ENCODE measurements at regions not wholly inside any gene's neighbourhood (a gene's known extent, or its start where the extent isn't known, plus 50 kb on each side); places are given as distances from the start of the nearest gene placed in this dataset.

GRCh38 chr11:21896216-21896615, 296.7 kb upstream of the ANO5 start:
- DNase-seq (ENCODE audit: low spot score in 2 of 2), result no peak
- no peak overlapping the region for H3K4me3 Mint-ChIP-seq
- ATAC-seq (ENCODE audit: low read depth), result no peak
- H3K27me3 Mint-ChIP-seq, result no peaks in the 10 kb centered on the region
- no peaks in the 10 kb centered on the region for H3K36me3 Mint-ChIP-seq
- H3K4me1 Mint-ChIP-seq, result no peaks in the 10 kb centered on the region
- H3K27ac Mint-ChIP-seq, result no peak overlapping the region
- H3K9me3 Mint-ChIP-seq, result peaks cover 2% of the 10 kb centered on the region

GRCh38 chr11:21896746-21897602, 295.9 kb upstream of the ANO5 start:
- no peaks in the 10 kb centered on the region for H3K4me1 Mint-ChIP-seq
- no peak for DNase-seq (ENCODE audit: low spot score in 2 of 2)
- H3K27ac Mint-ChIP-seq, result no peak overlapping the region
- H3K36me3 Mint-ChIP-seq, result no peaks in the 10 kb centered on the region
- no peak overlapping the region for H3K4me3 Mint-ChIP-seq
- no peak for ATAC-seq (ENCODE audit: low read depth)
- H3K9me3 Mint-ChIP-seq, result peaks cover 3% of the 10 kb centered on the region
- no peaks in the 10 kb centered on the region for H3K27me3 Mint-ChIP-seq

DNA sequence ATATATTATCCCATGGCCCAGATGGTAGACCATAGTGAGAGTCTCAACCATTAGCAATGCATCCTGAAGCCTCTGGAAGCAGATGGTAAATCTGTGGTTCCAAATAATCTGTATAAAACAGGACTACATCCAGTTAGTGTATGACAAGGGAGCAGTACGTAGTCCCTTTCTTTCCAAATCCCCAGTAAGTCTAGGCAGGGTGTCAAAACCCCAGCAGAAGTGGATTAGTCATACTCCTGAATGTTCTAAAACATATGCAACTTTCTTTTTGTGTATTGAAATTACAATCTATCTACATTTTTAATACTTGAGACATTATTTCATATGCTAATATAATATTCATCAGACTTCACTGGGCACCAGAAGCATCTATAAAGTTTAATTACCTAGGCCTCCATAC, 295.1 kb upstream of the ANO5 start:
- H3K36me3 Mint-ChIP-seq, result no peaks in the 10 kb centered on the region
- no peak for ATAC-seq (ENCODE audit: low read depth)
- no peak overlapping the region for H3K27ac Mint-ChIP-seq
- H3K4me3 Mint-ChIP-seq, result no peak overlapping the region
- no peaks in the 10 kb centered on the region for H3K4me1 Mint-ChIP-seq
- no peak for DNase-seq (ENCODE audit: low spot score in 2 of 2)
- no peaks in the 10 kb centered on the region for H3K27me3 Mint-ChIP-seq
- H3K9me3 Mint-ChIP-seq, result peaks cover 3% of the 10 kb centered on the region

DNA sequence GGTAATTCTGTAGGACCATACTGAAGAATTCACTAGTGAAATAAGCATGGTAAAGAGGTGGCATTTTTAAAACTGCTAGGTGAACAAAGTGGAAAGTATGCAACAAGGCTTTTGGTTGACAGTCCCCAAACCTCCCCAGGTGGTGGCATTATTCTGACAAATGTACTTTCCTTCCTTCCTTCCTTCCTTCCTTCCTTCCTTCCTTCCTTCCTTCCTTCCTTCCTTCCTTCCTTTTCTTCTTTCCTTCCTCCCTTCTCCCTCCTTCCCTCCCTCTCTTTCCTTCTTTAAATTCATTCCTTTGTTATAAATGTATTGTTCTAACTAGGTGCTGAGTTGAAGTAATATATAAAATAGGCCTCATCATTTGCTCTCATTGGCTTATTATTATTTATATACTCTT, 284.7 kb upstream of the ANO5 start:
- no peak overlapping the region for H3K4me3 Mint-ChIP-seq
- H3K27ac Mint-ChIP-seq, result no peak overlapping the region
- no peak for ATAC-seq (ENCODE audit: low read depth)
- H3K4me1 Mint-ChIP-seq, result no peaks in the 10 kb centered on the region
- no peaks in the 10 kb centered on the region for H3K27me3 Mint-ChIP-seq
- H3K9me3 Mint-ChIP-seq, result peaks cover 11% of the 10 kb centered on the region
- H3K36me3 Mint-ChIP-seq, result no peaks in the 10 kb centered on the region
- no peak for DNase-seq (ENCODE audit: low spot score in 2 of 2)

- Mint-ChIP-seq H3K27me3 (no peaks in the 10 kb centered on the region), H3K4me1 (no peaks in the 10 kb centered on the region), H3K27ac (no peak overlapping the region), H3K36me3 (no peaks in the 10 kb centered on the region), H3K4me3 (no peak overlapping the region), H3K9me3 (peaks cover 10% of the 10 kb centered on the region)
- no peak for ATAC-seq (ENCODE audit: low read depth)
- DNase-seq (ENCODE audit: low spot score in 2 of 2), result no peak
Observed at GRCh38 chr11:21909145-21909544, 283.7 kb upstream of the ANO5 start.

- Mint-ChIP-seq H3K9me3 (peaks cover 12% of the 10 kb centered on the region), H3K27ac (no peak overlapping the region), H3K36me3 (no peaks in the 10 kb centered on the region), H3K4me1 (no peaks in the 10 kb centered on the region), H3K27me3 (no peaks in the 10 kb centered on the region), H3K4me3 (no peak overlapping the region)
- no peak for DNase-seq (ENCODE audit: low spot score in 2 of 2)
- ATAC-seq (ENCODE audit: low read depth), result no peak
Observed at GRCh38 chr11:21911061-21911460, 281.8 kb upstream of the ANO5 start.

- Mint-ChIP-seq H3K27ac (no peak overlapping the region), H3K36me3 (no peaks in the 10 kb centered on the region), H3K27me3 (no peaks in the 10 kb centered on the region), H3K4me1 (no peaks in the 10 kb centered on the region), H3K4me3 (no peak overlapping the region), H3K9me3 (peaks cover 12% of the 10 kb centered on the region)
- ATAC-seq (ENCODE audit: low read depth) (no peak), DNase-seq (ENCODE audit: low spot score in 2 of 2) (no peak)
Observed at GRCh38 chr11:21912285-21912684, 280.6 kb upstream of the ANO5 start.

- Mint-ChIP-seq H3K4me1 (no peaks in the 10 kb centered on the region), H3K9me3 (no peaks in the 10 kb centered on the region), H3K36me3 (no peaks in the 10 kb centered on the region), H3K27me3 (no peaks in the 10 kb centered on the region), H3K27ac (no peak overlapping the region), H3K4me3 (no peak overlapping the region)
- ATAC-seq (ENCODE audit: low read depth) (no peak), DNase-seq (ENCODE audit: low spot score in 2 of 2) (no peak)
Observed at GRCh38 chr11:21921151-21921550, 271.7 kb upstream of the ANO5 start.

GRCh38 chr11:21924262-21924661, 268.6 kb upstream of the ANO5 start:
- no peaks in the 10 kb centered on the region for H3K36me3 Mint-ChIP-seq
- H3K4me3 Mint-ChIP-seq, result no peak overlapping the region
- no peaks in the 10 kb centered on the region for H3K9me3 Mint-ChIP-seq
- no peak for ATAC-seq (ENCODE audit: low read depth)
- no peak for DNase-seq (ENCODE audit: low spot score in 2 of 2)
- H3K4me1 Mint-ChIP-seq, result no peaks in the 10 kb centered on the region
- H3K27ac Mint-ChIP-seq, result no peak overlapping the region
- no peaks in the 10 kb centered on the region for H3K27me3 Mint-ChIP-seq

DNA sequence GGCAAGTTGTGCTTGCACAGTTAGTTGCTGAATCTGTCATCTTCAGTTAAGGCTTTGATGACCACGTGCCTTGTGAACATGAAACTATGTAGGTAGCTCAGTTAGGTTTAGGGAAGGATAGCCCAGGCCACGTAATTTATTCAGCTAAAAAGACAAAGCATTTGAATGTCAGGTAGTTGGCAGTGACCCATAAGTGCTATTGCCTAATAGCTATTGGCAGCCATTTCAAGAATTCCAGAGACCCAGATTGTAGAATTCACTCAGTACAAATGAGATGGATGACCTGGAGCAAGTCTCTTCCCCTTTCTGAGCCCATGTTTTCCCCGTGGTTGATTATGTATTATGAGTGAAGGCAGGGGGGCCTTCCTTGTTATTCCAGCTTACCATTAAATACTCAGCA, 265.3 kb upstream of the ANO5 start:
- H3K9me3 Mint-ChIP-seq, result no peaks in the 10 kb centered on the region
- H3K27ac Mint-ChIP-seq, result no peak overlapping the region
- H3K27me3 Mint-ChIP-seq, result no peaks in the 10 kb centered on the region
- H3K4me1 Mint-ChIP-seq, result no peaks in the 10 kb centered on the region
- no peaks in the 10 kb centered on the region for H3K36me3 Mint-ChIP-seq
- no peak overlapping the region for H3K4me3 Mint-ChIP-seq
- ATAC-seq (ENCODE audit: low read depth), result no peak
- DNase-seq (ENCODE audit: low spot score in 2 of 2), result no peak

DNA sequence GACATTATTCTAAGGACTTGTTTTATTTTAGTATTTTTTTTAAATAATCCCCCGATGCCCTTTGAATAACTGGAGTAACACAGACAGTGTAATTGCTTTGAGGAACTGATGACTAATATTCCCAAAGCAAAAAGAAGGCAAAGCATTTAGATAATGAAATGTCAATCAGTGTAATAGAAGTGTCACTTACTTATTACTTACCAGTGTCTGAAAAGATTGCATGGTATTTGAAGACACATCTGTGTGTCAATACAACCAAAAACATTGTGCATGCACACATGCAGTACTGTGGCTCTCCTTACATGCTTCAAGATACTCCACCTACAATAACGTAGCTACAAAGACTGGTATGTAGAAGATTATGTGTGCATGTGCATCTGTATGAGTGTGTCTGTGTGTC, 264.0 kb upstream of the ANO5 start:
- no peak for DNase-seq (ENCODE audit: low spot score in 2 of 2)
- Mint-ChIP-seq H3K9me3 (no peaks in the 10 kb centered on the region), H3K36me3 (no peaks in the 10 kb centered on the region), H3K4me3 (no peak overlapping the region), H3K27ac (no peak overlapping the region), H3K27me3 (no peaks in the 10 kb centered on the region), H3K4me1 (no peaks in the 10 kb centered on the region)
- no peak for ATAC-seq (ENCODE audit: low read depth)

DNA sequence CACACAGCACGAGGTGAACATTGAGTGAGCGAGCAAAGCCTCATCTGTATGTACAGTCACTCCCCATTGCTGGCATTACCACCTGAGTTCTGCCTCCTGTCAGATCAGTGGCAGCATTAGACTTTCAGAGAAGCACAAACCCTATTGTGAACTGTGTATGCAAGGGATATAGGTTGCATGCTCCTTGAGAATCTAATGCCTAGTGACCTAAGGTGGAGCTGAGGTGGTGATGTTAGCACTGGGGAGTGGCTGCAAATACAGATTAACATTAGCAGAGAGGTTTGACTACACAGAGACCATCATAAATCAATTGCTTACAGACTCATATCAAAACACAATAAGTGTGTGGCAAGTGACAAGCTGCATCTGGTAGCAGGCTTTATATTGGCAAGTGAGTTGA, 262.5 kb upstream of the ANO5 start:
- no peaks in the 10 kb centered on the region for H3K4me1 Mint-ChIP-seq
- no peak for DNase-seq (ENCODE audit: low spot score in 2 of 2)
- H3K4me3 Mint-ChIP-seq, result no peak overlapping the region
- no peak overlapping the region for H3K27ac Mint-ChIP-seq
- no peaks in the 10 kb centered on the region for H3K27me3 Mint-ChIP-seq
- no peaks in the 10 kb centered on the region for H3K36me3 Mint-ChIP-seq
- no peak for ATAC-seq (ENCODE audit: low read depth)
- H3K9me3 Mint-ChIP-seq, result no peaks in the 10 kb centered on the region

GRCh38 chr11:21931436-21932101, 261.3 kb upstream of the ANO5 start:
- no peak overlapping the region for H3K4me3 Mint-ChIP-seq
- no peak for ATAC-seq (ENCODE audit: low read depth)
- DNase-seq (ENCODE audit: low spot score in 2 of 2), result no peak
- H3K36me3 Mint-ChIP-seq, result no peaks in the 10 kb centered on the region
- H3K9me3 Mint-ChIP-seq, result no peaks in the 10 kb centered on the region
- H3K4me1 Mint-ChIP-seq, result no peaks in the 10 kb centered on the region
- no peaks in the 10 kb centered on the region for H3K27me3 Mint-ChIP-seq
- H3K27ac Mint-ChIP-seq, result no peak overlapping the region

DNA sequence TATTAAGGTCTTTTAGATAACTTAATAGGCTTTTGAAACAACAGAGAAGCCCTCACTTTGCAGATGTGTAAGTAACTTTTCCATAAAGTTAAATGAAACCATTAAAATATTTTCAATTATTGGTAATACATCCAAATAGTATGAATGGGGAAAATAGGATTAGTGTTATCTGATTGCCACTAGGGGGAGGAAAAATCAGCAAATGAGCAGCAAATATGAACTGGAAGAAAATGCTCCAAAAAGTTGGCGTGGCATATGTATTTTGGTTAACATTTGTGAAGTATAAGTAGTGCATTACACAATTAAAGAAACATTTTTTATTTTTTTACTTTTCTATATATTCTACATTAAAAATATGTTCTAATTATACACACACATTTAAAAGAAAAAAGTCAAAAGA, 259.8 kb upstream of the ANO5 start:
- no peak for ATAC-seq (ENCODE audit: low read depth)
- DNase-seq (ENCODE audit: low spot score in 2 of 2), result no peak
- Mint-ChIP-seq H3K9me3 (no peaks in the 10 kb centered on the region), H3K27me3 (no peaks in the 10 kb centered on the region), H3K4me1 (no peaks in the 10 kb centered on the region), H3K27ac (no peak overlapping the region), H3K36me3 (no peaks in the 10 kb centered on the region), H3K4me3 (no peak overlapping the region)

- DNase-seq (ENCODE audit: low spot score in 2 of 2) (no peak), ATAC-seq (ENCODE audit: low read depth) (no peak)
- Mint-ChIP-seq H3K4me3 (no peak overlapping the region), H3K4me1 (no peaks in the 10 kb centered on the region), H3K36me3 (no peaks in the 10 kb centered on the region), H3K9me3 (peaks cover 1% of the 10 kb centered on the region), H3K27me3 (no peaks in the 10 kb centered on the region), H3K27ac (no peak overlapping the region)
Observed at GRCh38 chr11:21944577-21944976, 248.3 kb upstream of the ANO5 start.
